HG02840 (cell line): ENCODE measurements at regions not wholly inside any gene's neighbourhood (a gene's known extent, or its start where the extent isn't known, plus 50 kb on each side); places are given as distances from the start of the nearest gene placed in this dataset.
A peak's percentile ranks its signal among the peaks of the same experiment; 100 is the strongest.
"Not testable (repeated sequence)": the region's sequence is repeated elsewhere in the genome, so short reads cannot be mapped to it uniquely, and the experiment has no call there.

Source experiments
- ATAC-seq: cut with Tn5 transposase; IDR thresholded peaks from one replicate; pipeline ENCODE4 v1.9.1; 2021; ENCODE audit warnings: mild to moderate bottlenecking, moderate library complexity, moderate number of reproducible peaks; ENCODE audit not compliant: unreplicated experiment, low FRiP score

GRCh38 chr19:37303591-37304171 is 67.2 kb upstream of the ZNF527 start:
- no peak for ATAC-seq

GRCh38 chr19:37304190-37304883 is 66.6 kb upstream of the ZNF527 start:
- no peak for ATAC-seq

- ATAC-seq, result no peak
Observed at GRCh38 chr19:37304884-37305255, 66.0 kb upstream of the ZNF527 start.

GRCh38 chr19:37306383-37306963 is 64.4 kb upstream of the ZNF527 start:
- ATAC-seq, result no peak

GRCh38 chr19:37309834-37310575 is 60.9 kb upstream of the ZNF527 start:
- ATAC-seq, result no peak

- not testable (repeated sequence) for ATAC-seq
Observed at GRCh38 chr19:37312531-37313334, 58.2 kb upstream of the ZNF527 start.

GRCh38 chr19:37313335-37313627 is 57.6 kb upstream of the ZNF527 start:
- ATAC-seq, result no peak

- ATAC-seq, result peak; percentile 98
Observed at GRCh38 chr19:37317403-37318209, 53.3 kb upstream of the ZNF527 start.

- ATAC-seq, result not testable (repeated sequence)
Observed at GRCh38 chr19:37320988-37321387, 49.9 kb upstream of the ZNF527 start.
